ENCODE measurements at regions not wholly inside any gene's neighbourhood (a gene's known extent, or its start where the extent isn't known, plus 50 kb on each side); places are given as distances from the start of the nearest gene placed in this dataset.

- no peak for TF ChIP-seq CTCF (IDR thresholded peaks at IDR 0.05)
- no peak for TF ChIP-seq POLR2A (IDR thresholded peaks at IDR 0.05)
- no peak for TF ChIP-seq POLR2AphosphoS5 (IDR thresholded peaks at IDR 0.05)
Measured at GRCh38 chr2:186031229-186031628, 292.6 kb downstream of the FSIP2 start.

All from prostate gland (tissue), 2 donors.